ENCODE measurements at regions not wholly inside any gene's neighbourhood (a gene's known extent, or its start where the extent isn't known, plus 50 kb on each side); places are given as distances from the start of the nearest gene placed in this dataset.
"Not testable (repeated sequence)": the region's sequence is repeated elsewhere in the genome, so short reads cannot be mapped to it uniquely, and the experiment has no call there.

GRCh38 chr4:184967699-184968098 is 50.6 kb upstream of the HELT start:
- not testable (repeated sequence) for DNase-seq (ENCODE audit: low read depth); H3K4me3 ChIP-seq (ENCODE audit: low read depth, low read length)

GRCh38 chr4:184968366-184968765 is 49.9 kb upstream of the HELT start:
- no peak for TF ChIP-seq CTCF (IDR thresholded peaks at IDR 0.05; ENCODE audit: control insufficient read depth, extremely low read depth, insufficient read depth)
- no peak for DNase-seq (ENCODE audit: low read depth)

More at GRCh38 chr4:184968366-184968765, 49.9 kb upstream of the HELT start:
- H3K4me3 ChIP-seq (ENCODE audit: low read depth, low read length): no peak overlapping the region

Measured in LNCaP clone FGC (cell line).